H54 (cell line): ENCODE measurements at regions not wholly inside any gene's neighbourhood (a gene's known extent, or its start where the extent isn't known, plus 50 kb on each side); places are given as distances from the start of the nearest gene placed in this dataset.

ENCODE experiments used
- DNase-seq: peaks from one replicate; pipeline ENCODE4 v3.0.0; 2011; ENCODE audit warnings: low spot score, mixed read lengths; ENCODE audit not compliant: insufficient read length
- FAIRE-seq: peaks from 3 replicates; lab custom pipeline; 2011; peaks lifted over from hg19 to GRCh38; lab: Jason Lieb, UNC
- POLR2A ChIP-seq: IDR thresholded peaks from 2 replicates; pipeline ENCODE4 v1.6.1; 2011; ENCODE audit warnings: low read depth, mild to moderate bottlenecking, low read length

DNA sequence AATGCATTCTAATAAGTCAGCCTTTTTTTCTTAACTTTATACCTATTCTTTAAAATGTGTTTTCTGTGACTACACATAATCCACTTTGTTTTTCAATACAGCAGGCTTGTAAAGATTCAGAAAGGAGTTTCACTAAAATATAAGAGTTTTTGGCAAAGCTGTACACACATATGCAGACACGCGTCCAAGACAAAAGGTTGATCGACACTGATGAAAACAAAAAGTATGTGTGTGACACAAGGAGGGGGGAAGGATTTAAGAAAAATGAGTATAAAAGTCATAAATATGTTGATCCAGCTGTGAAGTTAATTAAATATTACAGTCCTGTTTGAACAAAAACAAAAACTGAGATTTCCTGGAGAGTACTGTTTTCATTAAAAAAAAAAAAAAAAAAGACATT lies 294.5 kb upstream of the RARB start:
- no peak for DNase-seq
- no peak for TF ChIP-seq POLR2A
- no peak for FAIRE-seq

DNA sequence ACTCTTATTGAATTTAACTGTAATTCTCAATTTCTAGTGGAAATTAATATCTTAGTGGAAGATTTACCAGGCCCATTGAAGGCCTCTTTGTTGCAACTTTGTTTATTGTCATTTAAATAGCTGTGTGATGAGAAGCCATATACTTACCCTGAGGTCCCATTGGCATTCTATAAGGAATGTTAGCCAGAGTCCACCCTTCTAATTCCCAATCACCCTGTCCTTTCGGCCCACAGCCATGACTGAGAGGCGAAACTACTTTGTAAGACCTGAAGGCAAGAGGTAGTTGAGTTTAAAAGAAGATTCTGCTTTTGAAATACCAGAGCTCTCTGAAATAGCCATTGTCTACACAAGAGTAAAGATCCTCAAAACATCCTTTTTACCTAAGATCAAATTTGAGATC lies 290.5 kb upstream of the RARB start:
- TF ChIP-seq POLR2A = no peak
- DNase-seq (no peak), FAIRE-seq (no peak)

DNA sequence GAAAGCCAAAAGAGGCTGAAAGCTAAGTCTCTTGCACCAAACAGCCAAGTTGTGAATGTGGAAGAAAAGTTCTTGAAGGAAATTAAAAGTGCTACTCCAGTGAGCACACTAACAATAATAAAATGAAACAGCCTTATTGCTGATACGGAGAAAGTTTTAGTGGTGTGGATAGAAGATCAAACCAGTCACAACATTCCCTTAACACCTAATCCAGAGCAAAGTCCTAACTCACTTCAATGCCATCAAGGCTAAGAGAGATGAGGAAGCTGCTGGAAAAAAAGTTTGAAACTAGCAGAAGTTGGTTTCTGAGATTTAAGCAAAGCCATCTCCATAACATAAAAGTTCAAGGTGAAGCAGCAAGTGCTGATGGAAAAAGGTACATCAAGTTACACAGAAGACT lies 288.8 kb upstream of the RARB start:
- TF ChIP-seq POLR2A = no peak
- no peak for DNase-seq
- no peak for FAIRE-seq

DNA sequence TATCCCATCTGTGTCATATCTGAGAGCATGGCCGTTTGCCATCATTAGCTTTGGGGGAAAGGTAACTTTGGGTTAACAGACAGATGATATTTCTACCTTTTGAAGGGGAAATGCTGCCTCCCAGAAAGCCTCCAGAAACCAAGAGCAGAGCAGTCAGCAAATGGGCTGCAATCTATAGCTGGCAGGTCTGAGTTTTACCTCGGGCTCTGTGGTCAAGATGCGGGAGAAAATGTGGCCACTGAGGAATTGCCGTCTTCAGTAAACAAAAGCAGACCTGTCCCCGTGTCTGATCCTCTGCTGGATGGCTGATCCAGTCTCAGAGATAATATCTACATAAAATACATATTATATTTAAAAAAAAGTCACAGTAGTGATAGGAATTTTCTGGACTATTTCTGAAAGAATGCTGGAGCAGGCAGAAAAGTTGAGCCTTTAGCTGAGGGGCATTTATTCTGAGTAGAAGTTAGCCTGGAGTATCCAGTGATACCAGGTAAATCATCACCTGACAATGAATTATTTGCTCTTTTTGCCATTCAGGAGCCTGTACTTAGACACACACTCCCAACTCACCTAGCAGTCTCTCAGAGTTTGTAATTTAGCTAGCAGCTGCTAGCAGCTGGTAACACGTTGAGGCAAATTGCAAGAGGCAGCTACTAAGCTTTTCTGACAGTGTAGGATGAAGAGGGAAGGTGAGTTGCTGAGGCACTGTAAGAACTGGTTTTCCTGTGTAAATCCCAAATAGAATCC lies 285.3 kb upstream of the RARB start:
- FAIRE-seq (no peak), DNase-seq (no peak)
- no peak for TF ChIP-seq POLR2A

DNA sequence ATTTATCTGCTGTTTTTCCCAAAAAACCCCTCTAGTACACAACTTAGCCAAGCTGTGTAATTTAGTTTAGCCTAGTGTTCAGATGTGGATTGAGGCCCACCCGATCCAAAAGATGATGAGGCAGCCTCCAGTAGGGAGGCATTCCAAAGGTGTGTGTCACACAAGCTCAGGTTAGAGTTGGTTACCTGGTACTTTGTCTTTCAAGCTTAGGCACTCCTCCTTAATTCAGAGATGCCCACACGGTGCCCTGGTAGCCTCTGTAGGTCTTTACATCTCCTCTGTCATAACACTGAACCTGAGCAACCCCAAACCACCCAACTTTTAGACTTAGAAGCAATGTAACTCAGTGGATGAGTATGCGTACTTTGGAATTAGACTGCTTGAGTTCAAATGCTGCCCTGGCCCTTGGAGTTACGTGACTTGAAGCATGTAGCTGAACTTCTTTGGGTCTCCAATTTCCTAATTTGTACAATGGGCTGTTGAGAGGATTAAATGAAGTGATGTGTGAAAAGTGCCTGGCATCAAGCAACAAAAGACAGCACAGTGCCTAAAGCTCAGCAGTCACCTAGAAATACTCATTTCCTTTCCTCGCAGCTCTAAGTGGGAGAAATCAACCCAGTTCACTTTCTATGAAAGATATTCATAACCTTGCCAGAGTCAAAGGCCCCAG lies 284.6 kb upstream of the RARB start:
- DNase-seq (no peak), FAIRE-seq (no peak)
- TF ChIP-seq POLR2A = no peak

DNA sequence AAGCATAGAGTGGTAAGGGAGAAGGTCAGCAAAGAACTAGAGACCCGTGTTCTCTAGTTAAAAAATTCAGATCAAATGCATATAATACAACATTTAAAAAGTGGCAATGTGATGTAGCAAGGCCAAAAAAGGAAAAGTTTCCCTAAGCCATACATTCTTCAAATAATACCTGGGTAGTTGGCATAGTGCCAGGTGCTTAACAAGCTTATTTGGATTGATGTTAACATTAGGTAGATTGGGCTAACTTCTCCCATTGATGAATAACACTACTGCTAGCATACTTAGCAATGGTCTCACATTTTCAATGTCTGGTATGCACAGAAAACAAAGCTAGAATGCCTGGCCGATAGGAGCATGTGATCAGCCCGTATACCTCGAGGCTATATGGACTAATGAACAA lies 283.6 kb upstream of the RARB start:
- no peak for DNase-seq
- no peak for TF ChIP-seq POLR2A
- no peak for FAIRE-seq

DNA sequence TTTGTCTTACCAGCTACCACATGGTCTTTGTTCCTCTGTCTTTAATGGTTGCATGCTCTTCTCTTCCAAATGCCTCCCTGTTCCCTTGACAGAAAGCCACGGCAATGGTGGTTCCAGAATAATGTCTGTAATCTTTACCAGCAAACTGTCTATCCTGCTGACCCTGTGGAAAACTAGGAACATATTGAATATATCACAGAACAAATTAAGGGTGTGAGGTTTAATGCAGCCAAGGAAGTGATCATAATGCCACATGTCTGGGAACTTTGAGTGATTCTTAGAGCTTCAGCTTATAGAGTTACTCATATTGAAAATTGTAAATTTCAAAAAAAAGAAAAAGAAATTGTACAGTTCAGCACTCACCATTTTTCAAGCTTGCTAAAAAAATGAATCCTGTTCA lies 282.9 kb upstream of the RARB start:
- no peak for FAIRE-seq
- no peak for TF ChIP-seq POLR2A
- no peak for DNase-seq

DNA sequence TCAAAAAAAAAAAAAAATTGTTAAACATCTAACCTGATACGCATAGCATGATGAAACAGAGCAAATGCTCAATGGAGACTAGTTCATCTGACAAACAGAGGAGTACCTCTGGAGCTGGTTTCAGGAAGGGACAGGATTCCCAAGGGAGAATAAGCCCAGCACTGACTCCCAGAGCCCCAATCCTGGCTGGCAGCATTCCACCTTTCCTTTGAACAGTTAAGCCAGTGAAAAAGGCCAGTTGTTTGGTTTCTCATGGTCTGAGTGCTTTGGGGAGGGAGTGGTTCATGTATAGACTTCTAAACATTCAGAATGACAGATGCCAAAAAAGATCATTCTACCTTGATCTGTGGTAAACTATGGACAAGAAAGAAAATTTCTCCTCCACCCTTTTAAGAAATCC lies 277.9 kb upstream of the RARB start:
- DNase-seq = no peak
- TF ChIP-seq POLR2A = no peak
- no peak for FAIRE-seq

DNA sequence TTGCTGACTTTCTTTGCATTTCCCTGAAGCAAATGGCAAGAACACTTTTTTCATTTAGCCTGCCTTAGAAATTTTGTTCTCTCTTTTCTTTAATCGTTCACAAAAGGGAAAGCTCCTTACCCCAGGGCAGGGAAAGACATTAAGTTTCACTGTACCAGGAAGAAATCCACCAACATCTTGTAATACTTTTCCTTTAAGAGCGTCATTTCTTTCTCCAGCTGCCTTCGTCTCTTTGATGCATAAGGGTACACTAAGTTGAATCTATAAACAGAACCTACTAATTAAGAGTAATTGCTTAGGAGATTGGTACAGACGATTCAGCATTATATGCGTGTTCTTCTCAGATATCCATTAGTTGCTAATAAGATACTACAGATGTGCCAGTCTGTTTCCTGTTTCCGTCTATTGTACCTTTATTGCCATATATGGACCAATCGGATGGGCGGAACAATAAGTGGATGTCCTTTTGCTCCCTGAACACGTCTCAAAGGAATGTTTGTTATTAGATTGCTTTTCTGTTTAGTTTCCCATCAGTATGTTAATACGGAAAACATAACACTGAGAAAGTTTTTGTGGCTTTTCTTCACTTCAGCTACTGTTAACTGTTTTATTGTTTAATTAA lies 276.7 kb upstream of the RARB start:
- FAIRE-seq (peak; percentile 70), DNase-seq (no peak)
- TF ChIP-seq POLR2A = no peak

DNA sequence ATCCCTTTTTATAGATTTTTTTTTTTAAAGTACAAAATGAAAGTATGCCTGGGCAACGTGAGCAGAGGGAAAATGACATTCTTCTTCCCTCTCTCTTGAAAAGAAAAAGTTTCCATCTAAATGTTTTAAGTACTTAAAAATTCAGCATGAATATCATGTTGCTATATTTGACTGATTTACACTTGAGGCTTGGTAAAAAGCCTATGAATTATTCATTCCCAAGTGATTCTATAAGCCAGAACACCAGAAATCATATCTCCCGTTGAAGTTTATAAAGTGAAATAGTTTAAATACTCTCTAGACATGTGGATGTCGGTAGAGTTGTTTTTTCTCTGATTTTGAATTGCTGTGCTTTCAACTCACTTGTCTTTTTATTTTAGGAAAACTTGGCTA lies 276.2 kb upstream of the RARB start:
- TF ChIP-seq POLR2A = no peak
- DNase-seq = no peak
- no peak for FAIRE-seq

DNA sequence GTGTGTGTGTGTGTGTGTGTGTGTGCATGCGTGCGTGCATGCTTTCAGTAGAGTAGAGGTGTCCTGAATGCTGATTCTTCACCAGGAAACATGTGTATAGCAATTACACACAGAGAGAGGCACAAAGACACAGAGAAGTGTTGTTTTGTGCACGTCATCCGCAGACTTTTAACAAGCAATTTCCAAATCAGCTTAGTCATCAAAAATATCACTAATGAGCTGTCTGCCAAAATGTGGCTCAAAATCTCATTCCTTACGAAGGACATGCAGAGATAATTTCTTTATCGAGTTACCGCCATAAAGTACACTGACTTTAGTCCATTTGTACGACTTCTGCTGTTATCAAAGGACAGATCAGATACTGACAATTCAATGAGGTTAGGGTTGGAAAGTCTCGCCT lies 274.9 kb upstream of the RARB start:
- no peak for TF ChIP-seq POLR2A
- DNase-seq = no peak
- FAIRE-seq = no peak

DNA sequence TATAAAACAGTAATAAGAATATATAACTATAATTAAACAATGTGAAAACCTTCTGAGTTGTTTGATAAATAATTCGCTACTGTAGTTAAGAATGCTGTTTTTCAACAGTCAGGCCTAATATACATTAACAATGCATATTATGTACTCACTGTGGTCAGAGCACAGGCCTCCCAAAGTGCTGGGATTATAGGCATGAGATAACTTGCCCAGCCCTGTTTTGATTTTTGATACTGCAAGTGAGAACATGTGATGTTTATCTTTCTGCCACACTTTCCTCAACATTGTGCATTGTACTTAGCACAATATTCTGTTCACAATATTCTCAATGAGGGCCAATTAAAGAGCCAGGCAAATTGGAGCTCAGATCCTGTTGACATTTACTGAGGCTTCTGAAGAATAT lies 274.5 kb upstream of the RARB start:
- FAIRE-seq (peak; percentile 27), DNase-seq (no peak)
- no peak for TF ChIP-seq POLR2A

DNA sequence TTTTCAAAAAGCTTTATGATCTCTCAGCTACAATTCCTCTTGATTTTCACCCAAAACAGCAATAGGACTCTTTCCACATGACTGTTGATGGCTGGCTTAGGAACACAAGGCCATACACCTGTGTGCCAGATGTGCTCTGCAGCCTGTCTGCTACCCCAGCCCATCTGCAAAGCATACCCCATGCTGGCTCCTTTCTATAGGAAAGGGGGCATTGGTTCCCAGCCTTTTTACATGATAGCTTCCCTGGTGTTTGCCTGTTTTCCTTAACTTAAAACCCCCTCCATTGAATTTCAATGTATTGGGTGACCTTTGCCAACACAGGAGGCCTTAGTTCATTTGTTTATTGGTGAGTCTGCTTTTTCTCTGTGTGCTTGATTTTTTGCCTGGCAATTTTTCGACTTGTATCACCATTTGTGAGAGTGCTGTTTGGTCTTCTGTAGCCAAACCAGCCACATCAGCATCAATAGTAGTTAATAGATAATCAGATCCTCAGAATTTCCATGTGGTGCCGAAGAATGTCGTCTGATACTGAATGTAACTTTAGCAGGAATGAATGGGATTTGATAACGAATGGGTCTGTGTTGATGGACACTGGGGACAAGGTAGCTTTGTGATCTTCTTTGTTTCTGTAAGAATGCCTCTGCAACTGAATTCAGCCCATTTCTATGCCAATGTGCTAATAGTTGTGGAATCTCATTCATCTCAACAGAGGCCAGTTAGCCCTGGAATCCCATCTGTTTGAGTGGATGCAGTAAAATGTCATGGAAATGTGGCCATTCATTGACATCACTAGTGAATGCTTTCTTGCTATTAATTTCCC lies 272.2 kb upstream of the RARB start:
- TF ChIP-seq POLR2A = no peak
- DNase-seq (peak; percentile 3), FAIRE-seq (no peak)

DNA sequence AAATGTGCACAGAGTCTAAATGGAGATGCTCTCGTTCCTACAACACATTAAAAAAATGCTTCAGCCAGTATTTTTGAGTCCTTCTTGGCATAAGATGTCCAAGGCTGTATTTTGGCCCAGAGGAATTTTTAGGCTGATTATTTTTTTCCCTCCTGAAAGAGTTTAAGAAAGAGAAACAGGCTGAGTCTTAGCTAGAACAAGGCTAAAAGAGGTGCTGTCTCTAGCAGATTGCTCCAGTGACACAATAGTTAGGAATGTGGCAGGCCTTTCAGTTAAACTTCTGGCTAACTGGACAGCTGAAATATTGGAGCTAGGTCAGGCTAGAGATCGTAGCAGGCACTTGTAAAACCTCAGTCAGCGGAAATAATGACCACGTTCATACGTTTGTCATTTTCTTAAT lies 271.4 kb upstream of the RARB start:
- no peak for TF ChIP-seq POLR2A
- DNase-seq = peak; percentile 49
- peak; percentile 99 for FAIRE-seq
